ENCODE measurements at regions not wholly inside any gene's neighbourhood (a gene's known extent, or its start where the extent isn't known, plus 50 kb on each side); places are given as distances from the start of the nearest gene placed in this dataset.

DNA sequence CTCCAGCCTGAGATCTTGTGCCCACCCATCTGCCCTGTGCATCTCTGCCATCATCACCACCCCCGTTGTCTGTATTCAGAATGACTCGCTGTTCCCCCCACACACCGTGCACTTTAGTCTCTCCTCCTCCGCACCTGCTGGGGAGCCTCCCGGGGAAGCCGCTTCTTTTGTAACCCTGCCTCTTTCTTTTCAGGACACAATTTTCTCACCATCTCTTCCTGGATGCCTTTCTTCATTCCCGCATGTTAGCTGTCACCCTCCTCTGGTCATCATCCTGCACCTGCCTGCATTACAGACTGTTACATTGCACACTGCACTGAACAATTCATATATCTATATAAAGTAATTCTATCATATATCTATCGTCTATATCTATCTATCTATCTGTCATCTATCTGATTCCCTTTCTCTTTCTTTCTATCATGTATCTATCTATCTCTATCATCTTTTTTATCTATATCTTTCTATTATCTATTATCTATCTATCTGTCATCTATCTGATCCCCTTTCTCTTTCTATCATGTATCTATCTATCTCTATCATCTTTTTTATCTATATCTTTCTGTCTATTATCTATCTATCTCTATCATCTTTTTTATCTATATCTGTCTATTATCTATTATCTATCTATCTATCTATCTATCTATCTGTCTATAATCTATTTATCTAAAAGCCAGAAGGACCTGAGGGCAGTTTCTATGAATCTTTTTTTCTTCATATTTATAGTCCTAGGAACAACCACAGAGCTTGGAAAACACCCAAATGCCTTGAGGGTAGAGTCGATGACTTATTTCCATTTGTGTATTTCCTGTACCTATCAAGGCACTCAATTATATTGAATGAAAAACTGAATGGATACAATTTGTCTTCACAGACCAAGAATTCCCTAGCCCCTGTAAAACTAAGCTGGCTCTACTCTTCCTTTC is 642.5 kb downstream of the ACTR3B start:
- no peak for TF ChIP-seq EZH2 (IDR thresholded peaks at IDR 0.05)
- no peak for TF ChIP-seq CTCF (IDR thresholded peaks at IDR 0.05)
- no peak for TF ChIP-seq EZH2phosphoT487 (IDR thresholded peaks at IDR 0.05)
- H3K4me1 Mint-ChIP-seq, result no peaks in the 10 kb centered on the region
- H4K20me1 ChIP-seq (ENCODE audit: low read depth), result no peaks in the 10 kb centered on the region
- peaks cover 25% of the 10 kb centered on the region for H3K9me3 Mint-ChIP-seq
- no peak overlapping the region for H3K27ac Mint-ChIP-seq
- H3K36me3 Mint-ChIP-seq, result no peaks in the 10 kb centered on the region
- no peaks in the 10 kb centered on the region for H3F3A ChIP-seq (ENCODE audit: low read depth)
- H3K9me3 ChIP-seq (ENCODE audit: low read depth), result no peaks in the 10 kb centered on the region
- H3K4me3 ChIP-seq, result no peak overlapping the region
- no peaks in the 10 kb centered on the region for H3K27me3 ChIP-seq
- H2AFZ ChIP-seq (replicated peaks), result no peak overlapping the region
- no peak overlapping the region for H3K9ac ChIP-seq
- H3K4me3 Mint-ChIP-seq, result no peak overlapping the region
- H3K79me2 ChIP-seq (ENCODE audit: low read depth), result no peaks in the 10 kb centered on the region
- H3K27ac ChIP-seq, result no peak overlapping the region
- H3K4me2 ChIP-seq, result no peak overlapping the region
- no peaks in the 10 kb centered on the region for H3K36me3 ChIP-seq
- H3K27me3 Mint-ChIP-seq (ENCODE audit: insufficient read depth, low read depth), result peaks cover 2% of the 10 kb centered on the region
- no peaks in the 10 kb centered on the region for H3K4me1 ChIP-seq
- DNase-seq (ENCODE audit: low spot score), result no peak

DNA sequence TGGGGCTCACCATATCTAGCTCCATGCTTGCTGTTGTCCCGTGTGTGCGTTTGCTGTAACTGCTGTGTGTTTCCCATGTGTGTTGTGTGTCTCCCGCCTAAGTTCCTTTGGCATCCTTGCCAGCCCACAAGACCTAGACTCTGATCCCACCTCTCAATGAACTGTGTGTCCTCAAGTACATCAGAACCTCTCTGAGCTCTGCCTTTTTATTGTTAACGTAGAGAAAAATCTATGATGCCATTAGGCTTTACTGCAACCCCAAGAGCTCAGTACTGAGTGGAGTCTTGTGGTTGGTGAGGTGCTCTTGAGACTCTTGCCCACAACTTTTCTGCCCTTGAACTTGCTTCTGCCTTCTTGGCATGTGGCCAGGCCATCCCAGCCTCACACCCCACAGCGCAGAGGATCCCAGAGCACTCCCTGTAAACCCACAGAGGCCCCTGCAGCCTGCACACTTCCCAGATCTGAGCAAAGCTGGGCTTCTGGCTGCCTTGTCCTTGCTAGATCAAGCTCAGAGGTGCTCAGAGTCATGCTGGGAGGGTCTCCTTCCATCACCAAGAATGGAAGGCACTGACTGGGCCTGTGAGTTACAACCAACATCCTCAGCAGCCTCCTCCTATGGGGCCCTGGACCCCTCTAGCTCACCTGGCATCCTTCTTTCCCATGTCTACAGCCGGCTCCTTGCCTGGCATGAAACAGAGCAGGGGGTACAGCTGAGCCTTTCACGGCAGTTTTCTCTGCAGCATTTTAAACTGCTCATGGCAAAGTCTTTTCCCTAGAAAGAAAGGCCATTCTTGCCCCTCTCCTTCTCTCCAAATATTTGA is 643.4 kb downstream of the ACTR3B start:
- H3K9ac ChIP-seq, result no peak overlapping the region
- H3K4me2 ChIP-seq, result no peak overlapping the region
- H3K4me3 Mint-ChIP-seq, result no peak overlapping the region
- H3K4me3 ChIP-seq, result no peak overlapping the region
- H3K79me2 ChIP-seq (ENCODE audit: low read depth), result no peaks in the 10 kb centered on the region
- H3K4me1 Mint-ChIP-seq, result no peaks in the 10 kb centered on the region
- H3F3A ChIP-seq (ENCODE audit: low read depth), result no peaks in the 10 kb centered on the region
- H3K36me3 ChIP-seq, result no peaks in the 10 kb centered on the region
- H2AFZ ChIP-seq (replicated peaks), result no peak overlapping the region
- H3K27ac Mint-ChIP-seq, result no peak overlapping the region
- H3K27me3 Mint-ChIP-seq (ENCODE audit: insufficient read depth, low read depth), result peaks cover 2% of the 10 kb centered on the region
- no peaks in the 10 kb centered on the region for H3K27me3 ChIP-seq
- no peaks in the 10 kb centered on the region for H4K20me1 ChIP-seq (ENCODE audit: low read depth)
- no peaks in the 10 kb centered on the region for H3K9me3 ChIP-seq (ENCODE audit: low read depth)
- no peak for TF ChIP-seq CTCF (IDR thresholded peaks at IDR 0.05)
- TF ChIP-seq EZH2phosphoT487 (IDR thresholded peaks at IDR 0.05), result no peak
- no peak for TF ChIP-seq EZH2 (IDR thresholded peaks at IDR 0.05)
- no peaks in the 10 kb centered on the region for H3K36me3 Mint-ChIP-seq
- no peak overlapping the region for H3K27ac ChIP-seq
- no peak for DNase-seq (ENCODE audit: low spot score)
- H3K4me1 ChIP-seq, result no peaks in the 10 kb centered on the region
- H3K9me3 Mint-ChIP-seq, result peaks cover 22% of the 10 kb centered on the region

DNA sequence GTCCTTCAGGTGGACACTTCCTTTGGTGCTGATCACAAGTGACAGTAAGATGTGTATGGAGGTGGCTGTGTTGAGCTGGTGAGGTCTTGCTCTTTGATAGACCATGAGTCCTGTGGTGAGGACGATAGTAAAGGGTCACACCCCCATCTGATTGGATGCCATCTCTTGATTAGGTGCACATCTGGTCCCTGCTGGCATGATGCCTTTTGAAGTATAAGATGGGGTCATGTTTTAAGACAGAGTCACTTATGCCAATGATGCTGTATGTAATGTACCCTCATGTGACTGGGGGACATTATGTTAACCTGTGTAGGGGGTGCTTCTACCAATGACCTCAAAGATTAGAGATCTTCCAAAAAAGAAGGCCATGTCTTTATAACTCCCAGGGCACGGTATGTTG is 644.6 kb downstream of the ACTR3B start:
- H3K9me3 ChIP-seq (ENCODE audit: low read depth), result no peaks in the 10 kb centered on the region
- no peaks in the 10 kb centered on the region for H3K36me3 ChIP-seq
- H3K79me2 ChIP-seq (ENCODE audit: low read depth), result no peaks in the 10 kb centered on the region
- no peak for DNase-seq (ENCODE audit: low spot score)
- no peak overlapping the region for H2AFZ ChIP-seq (replicated peaks)
- H3K4me1 ChIP-seq, result no peaks in the 10 kb centered on the region
- no peaks in the 10 kb centered on the region for H4K20me1 ChIP-seq (ENCODE audit: low read depth)
- H3K4me2 ChIP-seq, result no peak overlapping the region
- H3K27me3 ChIP-seq, result no peaks in the 10 kb centered on the region
- H3F3A ChIP-seq (ENCODE audit: low read depth), result no peaks in the 10 kb centered on the region
- Mint-ChIP-seq H3K4me1 (no peaks in the 10 kb centered on the region), H3K9me3 (peaks cover 30% of the 10 kb centered on the region), H3K27me3 (ENCODE audit: insufficient read depth, low read depth) (peaks cover 2% of the 10 kb centered on the region), H3K27ac (no peak overlapping the region), H3K36me3 (no peaks in the 10 kb centered on the region), H3K4me3 (no peak overlapping the region)
- no peak overlapping the region for H3K27ac ChIP-seq
- H3K9ac ChIP-seq, result no peak overlapping the region
- no peak for TF ChIP-seq EZH2phosphoT487 (IDR thresholded peaks at IDR 0.05)
- TF ChIP-seq CTCF (IDR thresholded peaks at IDR 0.05), result no peak
- no peak for TF ChIP-seq EZH2 (IDR thresholded peaks at IDR 0.05)
- H3K4me3 ChIP-seq, result no peak overlapping the region

Measured in neural progenitor cell (in vitro differentiated cells).